Liver (tissue), 3 donors: ENCODE measurements at regions not wholly inside any gene's neighbourhood (a gene's known extent, or its start where the extent isn't known, plus 50 kb on each side); places are given as distances from the start of the nearest gene placed in this dataset.

Experiments
- ATF3 ChIP-seq: IDR thresholded peaks from 2 replicates; pipeline ENCODE4 v1.6.1; 2016; ENCODE audit warnings: antibody characterized with exemption
- TAF1 ChIP-seq: conservative IDR thresholded peaks from 2 replicates; pipeline ENCODE4 v1.6.1; 2016; ENCODE audit warnings: antibody characterized with exemption, mild to moderate bottlenecking
- TF ChIP-seq, protein P1 (sequence below): fragments of 150-350 bp; IDR thresholded peaks from 2 replicates; pipeline ENCODE4 v1.5.1; 2017; ENCODE audit warnings: improper control_type of control experiment, low read depth, low read length; ENCODE audit not compliant: missing input control
- donor health status: healthy.
- donor health status: healthy.

DNA sequence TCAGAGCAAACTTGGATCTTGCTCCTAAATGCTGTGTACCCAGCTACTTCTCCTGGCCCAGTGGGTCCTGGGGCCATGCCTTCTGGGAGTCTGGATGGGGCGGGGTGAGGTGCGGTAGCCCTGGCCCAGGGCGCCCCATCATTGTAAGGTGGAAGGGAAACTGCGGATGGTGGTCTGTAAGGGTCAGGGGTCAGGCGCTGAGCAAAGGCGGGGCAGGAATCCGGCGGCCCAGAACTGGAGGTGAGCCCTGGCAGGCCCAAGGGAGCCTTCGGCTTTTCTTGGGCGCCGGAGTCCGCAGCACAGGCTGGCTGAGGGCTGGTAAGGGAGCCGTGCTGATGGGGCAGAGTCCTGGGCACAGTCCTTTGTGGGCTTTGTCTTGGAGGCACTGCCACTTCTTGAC is 66.5 kb upstream of the CTBP2 start:
- TF ChIP-seq ATF3 (no peak), TAF1 (no peak)
- TF ChIP-seq, protein P1, sequence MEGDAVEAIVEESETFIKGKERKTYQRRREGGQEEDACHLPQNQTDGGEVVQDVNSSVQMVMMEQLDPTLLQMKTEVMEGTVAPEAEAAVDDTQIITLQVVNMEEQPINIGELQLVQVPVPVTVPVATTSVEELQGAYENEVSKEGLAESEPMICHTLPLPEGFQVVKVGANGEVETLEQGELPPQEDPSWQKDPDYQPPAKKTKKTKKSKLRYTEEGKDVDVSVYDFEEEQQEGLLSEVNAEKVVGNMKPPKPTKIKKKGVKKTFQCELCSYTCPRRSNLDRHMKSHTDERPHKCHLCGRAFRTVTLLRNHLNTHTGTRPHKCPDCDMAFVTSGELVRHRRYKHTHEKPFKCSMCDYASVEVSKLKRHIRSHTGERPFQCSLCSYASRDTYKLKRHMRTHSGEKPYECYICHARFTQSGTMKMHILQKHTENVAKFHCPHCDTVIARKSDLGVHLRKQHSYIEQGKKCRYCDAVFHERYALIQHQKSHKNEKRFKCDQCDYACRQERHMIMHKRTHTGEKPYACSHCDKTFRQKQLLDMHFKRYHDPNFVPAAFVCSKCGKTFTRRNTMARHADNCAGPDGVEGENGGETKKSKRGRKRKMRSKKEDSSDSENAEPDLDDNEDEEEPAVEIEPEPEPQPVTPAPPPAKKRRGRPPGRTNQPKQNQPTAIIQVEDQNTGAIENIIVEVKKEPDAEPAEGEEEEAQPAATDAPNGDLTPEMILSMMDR = no peak
